IMR-90 (cell line): ENCODE measurements at regions not wholly inside any gene's neighbourhood (a gene's known extent, or its start where the extent isn't known, plus 50 kb on each side); places are given as distances from the start of the nearest gene placed in this dataset.

Experiments used
- ATAC-seq: fragments of 200-7000 bp; cut with Tn5 transposase; 2 replicates; pipeline ENCODE4 v1.9.1; 2020; ENCODE audit warnings: low read depth, mild to moderate bottlenecking, moderate library complexity
- BruUV-seq: library from RNA; stranded (reverse); fragments of 400-500 nt; replicated peaks from 2 replicates; lab custom pipeline; 2021; lab: Mats Ljungman, UMichigan
- CTCF ChIA-PET: fragments of 300-600 bp; formaldehyde crosslinking; extraction: SDS; loops from one replicate; lab custom pipeline; 2021; ENCODE audit warnings: antibody characterized with exemption; lab: Yijun Ruan, JAX
- POLR2A ChIA-PET: fragments of 300-600 bp; sonication (Branson Sonifier 250); formaldehyde crosslinking; loops from one replicate; lab custom pipeline; 2022; ENCODE audit warnings: antibody characterized with exemption; ENCODE audit not compliant: unreplicated experiment; lab: Charles Lee
- DNase-seq: peaks from one replicate; pipeline ENCODE4 v3.0.0; 2013
- H2AFZ ChIP-seq: replicated peaks from 2 replicates; pipeline ENCODE3; 2013; ENCODE audit warnings: low read length, mild to moderate bottlenecking; ENCODE audit not compliant: poor library complexity
- H2AK5ac ChIP-seq: 2 replicates; pipeline ENCODE4 v1.6.1; 2013; ENCODE audit warnings: low read depth, low read length, inconsistent platforms
- H2AK9ac ChIP-seq: replicated peaks from 2 replicates; pipeline ENCODE3; 2013; ENCODE audit warnings: mild to moderate bottlenecking, low read depth, low read length, moderate library complexity; ENCODE audit not compliant: poor library complexity
- H2BK120ac ChIP-seq: 2 replicates; pipeline ENCODE4 v1.6.1; 2013; ENCODE audit warnings: low read depth, low read length, inconsistent platforms
- H2BK15ac ChIP-seq: 3 replicates; pipeline ENCODE4 v1.6.1; 2013; ENCODE audit warnings: low read depth, low read length, inconsistent platforms
- H2BK20ac ChIP-seq: 2 replicates; pipeline ENCODE4 v1.6.1; 2013; ENCODE audit warnings: low read depth, mild to moderate bottlenecking, inconsistent platforms, low read length, moderate library complexity
- H2BK5ac ChIP-seq: 2 replicates; pipeline ENCODE4 v1.6.1; 2013; ENCODE audit warnings: mild to moderate bottlenecking, low read depth, low read length, inconsistent platforms; ENCODE audit not compliant: poor library complexity, severe bottlenecking
- H3K14ac ChIP-seq: replicated peaks from 2 replicates; pipeline ENCODE4 v1.6.1; 2013; ENCODE audit warnings: low read depth, low read length, inconsistent platforms
- H3K18ac ChIP-seq: 2 replicates; pipeline ENCODE4 v1.6.1; 2013; ENCODE audit warnings: low read depth, low read length, control low read depth
- H3K23ac ChIP-seq: 2 replicates; pipeline ENCODE4 v1.6.1; 2013; ENCODE audit warnings: low read depth, low read length, inconsistent platforms
- H3K27ac ChIP-seq: 2 replicates; pipeline ENCODE4 v1.5.1; 2013; ENCODE audit warnings: mild to moderate bottlenecking, control low read depth, low read length; ENCODE audit not compliant: insufficient read depth
- H3K27me3 ChIP-seq: 2 replicates; pipeline ENCODE4 v1.6.1; 2013; ENCODE audit warnings: low read length; ENCODE audit not compliant: control insufficient read depth, insufficient read depth
- H3K36me3 ChIP-seq: 2 replicates; pipeline ENCODE4 v1.6.1; 2013; ENCODE audit warnings: low read length, mixed read lengths; ENCODE audit not compliant: control insufficient read depth, insufficient read depth
- H3K4ac ChIP-seq: 2 replicates; pipeline ENCODE4 v1.6.1; 2013; ENCODE audit warnings: low read depth, low read length, inconsistent platforms
- H3K4me1 ChIP-seq: 2 replicates; pipeline ENCODE4 v1.6.1; 2013; ENCODE audit warnings: low read length, mixed read lengths; ENCODE audit not compliant: control insufficient read depth, insufficient read depth
- H3K4me2 ChIP-seq: 2 replicates; pipeline ENCODE4 v1.6.1; 2013; ENCODE audit warnings: low read depth, mild to moderate bottlenecking, control low read depth, low read length, moderate library complexity
- H3K4me3 ChIP-seq: 2 replicates; pipeline ENCODE4 v1.5.1; 2013; ENCODE audit warnings: low read depth, mild to moderate bottlenecking, control low read depth, low read length, moderate library complexity; ENCODE audit not compliant: insufficient read depth
- H3K56ac ChIP-seq: 2 replicates; pipeline ENCODE4 v1.6.1; 2013; ENCODE audit warnings: low read length, inconsistent platforms; ENCODE audit not compliant: insufficient read depth; ENCODE audit errors: extremely low read depth
- H3K79me1 ChIP-seq, 2 experiments: 2 replicates each; pipeline ENCODE4 v1.6.1; 2013; ENCODE audit warnings: low read length in 2 of 2, inconsistent platforms in 1 of 2, low read depth in 1 of 2
- H3K9ac ChIP-seq: 2 replicates; pipeline ENCODE4 v1.6.1; 2013; ENCODE audit warnings: low read depth, low read length, control low read depth
- H3K9me1 ChIP-seq: 2 replicates; pipeline ENCODE4 v1.6.1; 2013; ENCODE audit warnings: low read length, inconsistent platforms; ENCODE audit not compliant: insufficient read depth
- H3K9me3 ChIP-seq: 2 replicates; pipeline ENCODE4 v1.6.1; 2013; ENCODE audit warnings: low read length; ENCODE audit not compliant: control insufficient read depth, insufficient read depth
- H4K20me1 ChIP-seq: 2 replicates; pipeline ENCODE4 v1.6.1; 2013; ENCODE audit warnings: low read length, inconsistent platforms; ENCODE audit not compliant: insufficient read depth
- H4K5ac ChIP-seq: 2 replicates; pipeline ENCODE4 v1.6.1; 2013; ENCODE audit warnings: mild to moderate bottlenecking, low read depth, low read length, control low read depth
- H4K8ac ChIP-seq, 2 experiments: 2 replicates each; pipeline ENCODE4 v1.6.1; 2013; ENCODE audit warnings: low read depth in 2 of 2, low read length in 2 of 2, control low read depth in 1 of 2, inconsistent platforms in 1 of 2
- H4K91ac ChIP-seq: 2 replicates; pipeline ENCODE4 v1.6.1; 2013; ENCODE audit warnings: low read depth, low read length, inconsistent platforms; ENCODE audit not compliant: insufficient read depth
- CHD1 ChIP-seq: IDR thresholded peaks from 2 replicates; pipeline ENCODE4 v1.6.1; 2012; ENCODE audit warnings: low read depth, low read length, improper control_type of control experiment
- MXI1 ChIP-seq: IDR thresholded peaks from 2 replicates; pipeline ENCODE4 v1.6.1; 2012; ENCODE audit warnings: low read depth, mild to moderate bottlenecking, low read length, moderate library complexity, borderline replicate concordance
- WGBS, 2 experiments: methylation state at CpG; one replicate each; pipeline versions ENCODE4 v1.1.5 to v1.1.7; 2013; ENCODE audit warnings: missing lambda C conversion rate in 2 of 2; ENCODE audit not compliant: insufficient read length in 1 of 2; ENCODE audit errors: extremely low coverage in 2 of 2; 5-methylcytosine and 5-hydroxymethylcytosine counted together
- dilution Hi-C: fragments of 300-500 bp; cut with HindIII; formaldehyde crosslinking; loops from one replicate; pipeline ENCODE4 v1.14.3; 2018; ENCODE audit warnings: low sequenced_read_pairs; ENCODE audit not compliant: unreplicated experiment
- in situ Hi-C: fragments of 300-500 bp; cut with MboI; formaldehyde crosslinking; loops from 3 replicates; pipeline ENCODE4 v1.14.3; 2019; ENCODE audit warnings: low sequenced_read_pairs, inconsistent platforms, mixed read lengths
- intact Hi-C: fragments of 100-400 bp; cut with micrococcal nuclease; formaldehyde crosslinking; loops from 2 replicates; pipeline ENCODE4 v1.10.0; 2022

GRCh38 chr15:81653259-81653658 lies 279.2 kb upstream of the TMC3 start:
- Histone ChIP-seq H3K79me1 (no peaks in the 10 kb centered on the region), H3K56ac (no peak overlapping the region), H3K18ac (no peak overlapping the region), H2AK9ac (no peak overlapping the region), H3K36me3 (no peaks in the 10 kb centered on the region), H3K4me1 (no peaks in the 10 kb centered on the region), H4K91ac (no peak overlapping the region), H3K4ac (no peak overlapping the region), H2BK15ac (no peak overlapping the region), H3K23ac (no peak overlapping the region), H3K4me3 (no peak overlapping the region), H2BK120ac (no peak overlapping the region), H3K14ac (no peak overlapping the region), H3K4me2 (no peak overlapping the region), H2AK5ac (no peak overlapping the region), H3K27me3 (no peaks in the 10 kb centered on the region), H3K9me1 (no peaks in the 10 kb centered on the region), H4K8ac (no peak overlapping the region), H4K5ac (no peak overlapping the region), H2AFZ (no peak overlapping the region), H3K9ac (no peak overlapping the region), H2BK5ac (no peak overlapping the region), H3K27ac (no peak overlapping the region), H2BK20ac (no peak overlapping the region), H3K9me3 (no peaks in the 10 kb centered on the region), H4K20me1 (no peaks in the 10 kb centered on the region)
- CTCF ChIA-PET: no interaction called here
- in situ Hi-C loops: no loop called here
- no peak for DNase-seq
- dilution Hi-C loops: no loop called here
- no CpG with 5 or more reads among the region's 2 CpGs for WGBS, 2 experiments
- BruUV-seq: no TSS peak
- intact Hi-C loops: no loop called here
- TF ChIP-seq CHD1 (no peak), MXI1 (no peak)
- ATAC-seq: no peak
- POLR2A ChIA-PET: no interaction called here
